Right renal pelvis (tissue), 4 donors: ENCODE measurements at regions not wholly inside any gene's neighbourhood (a gene's known extent, or its start where the extent isn't known, plus 50 kb on each side); places are given as distances from the start of the nearest gene placed in this dataset.
A peak's percentile ranks its signal among the peaks of the same experiment; 100 is the strongest.
"Not testable (repeated sequence)": the region's sequence is repeated elsewhere in the genome, so short reads cannot be mapped to it uniquely, and the experiment has no call there.

Source experiments
- DNase-seq, 4 donors: peaks; one replicate each; pipeline ENCODE4 v3.0.0-alpha.2; 2013; ENCODE audit warnings: low read depth in 4 of 4, low spot score in 3 of 4, missing footprints in 1 of 4

DNA sequence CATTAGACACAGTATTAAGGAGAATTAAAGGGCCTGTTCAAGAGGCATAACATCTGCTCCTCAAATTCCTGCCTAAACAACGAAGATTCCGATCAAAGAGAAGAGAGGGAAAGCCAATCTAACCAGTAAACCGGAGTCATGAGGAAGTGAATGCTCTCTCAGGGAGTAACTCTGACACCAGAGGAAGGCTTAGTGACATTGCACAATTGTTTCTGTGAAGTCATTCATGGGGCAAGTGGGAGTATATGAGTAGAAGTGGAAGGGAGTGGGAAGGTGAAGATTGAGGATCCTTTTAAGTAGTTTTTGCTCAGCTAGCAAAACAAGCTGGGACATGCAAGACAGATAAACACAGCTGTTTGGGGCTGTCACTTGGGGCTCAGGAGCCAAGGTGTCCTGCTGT lies 136.4 kb upstream of the FAM174A start:
- DNase-seq = peak in 2 of 4 donors; percentile 5 to 6

- DNase-seq = not testable (repeated sequence)
Observed at GRCh38 chr5:100379254-100379858, 155.8 kb upstream of the FAM174A start.

- not testable (repeated sequence) for DNase-seq
Observed at GRCh38 chr5:100364757-100365478, 170.3 kb upstream of the FAM174A start.

GRCh38 chr5:100364343-100364742 lies 170.8 kb upstream of the FAM174A start:
- not testable (repeated sequence) for DNase-seq

GRCh38 chr5:100359998-100360397 lies 175.2 kb upstream of the FAM174A start:
- not testable (repeated sequence) for DNase-seq

GRCh38 chr5:100346269-100346668 lies 188.9 kb upstream of the FAM174A start:
- peak in 1 of 4 donors; percentile 3 for DNase-seq

DNA sequence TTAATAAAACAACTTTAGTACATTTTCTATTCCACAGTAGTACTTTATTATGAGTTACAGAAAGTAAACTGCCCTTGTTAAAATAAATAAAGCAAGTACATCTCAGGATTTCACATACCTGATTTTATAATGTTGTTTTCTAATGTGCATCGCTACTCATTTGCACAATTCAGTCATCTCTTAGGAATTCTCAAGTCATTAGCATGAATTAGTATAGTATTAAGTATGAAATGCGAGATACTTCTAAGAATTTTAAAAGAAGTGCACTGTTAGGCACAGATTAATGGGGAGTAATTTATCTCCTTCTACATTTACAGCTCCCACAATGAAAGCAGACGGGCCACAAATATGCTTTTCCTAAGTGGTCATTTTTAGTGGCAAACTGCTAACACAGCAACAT lies 193.7 kb upstream of the FAM174A start:
- DNase-seq = not testable (repeated sequence)

GRCh38 chr5:100322483-100322882 lies 212.7 kb upstream of the FAM174A start:
- DNase-seq = no peak

- DNase-seq = no peak
Observed at GRCh38 chr5:100319885-100320284, 215.3 kb upstream of the FAM174A start.

- DNase-seq = no peak
Observed at GRCh38 chr5:100313657-100314056, 221.5 kb upstream of the FAM174A start.

DNA sequence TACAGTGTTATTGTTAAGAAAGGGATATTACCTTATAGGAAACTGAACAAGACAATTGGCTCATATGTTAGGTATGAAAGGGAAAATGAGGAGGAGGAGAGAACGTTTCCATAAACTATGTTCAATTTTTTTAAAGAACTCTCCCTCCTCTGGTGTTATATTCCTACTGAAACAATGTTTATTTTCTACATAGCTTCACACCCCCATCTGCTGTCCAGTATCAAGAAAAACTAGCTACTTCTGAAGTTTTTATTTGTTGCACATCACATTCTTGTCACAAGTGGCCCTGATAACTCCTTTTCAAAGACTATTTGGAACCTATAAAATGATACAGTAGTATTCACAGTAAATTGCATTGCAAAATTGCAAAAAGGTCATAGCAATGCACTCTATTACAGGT lies 223.4 kb upstream of the FAM174A start:
- no peak for DNase-seq

DNA sequence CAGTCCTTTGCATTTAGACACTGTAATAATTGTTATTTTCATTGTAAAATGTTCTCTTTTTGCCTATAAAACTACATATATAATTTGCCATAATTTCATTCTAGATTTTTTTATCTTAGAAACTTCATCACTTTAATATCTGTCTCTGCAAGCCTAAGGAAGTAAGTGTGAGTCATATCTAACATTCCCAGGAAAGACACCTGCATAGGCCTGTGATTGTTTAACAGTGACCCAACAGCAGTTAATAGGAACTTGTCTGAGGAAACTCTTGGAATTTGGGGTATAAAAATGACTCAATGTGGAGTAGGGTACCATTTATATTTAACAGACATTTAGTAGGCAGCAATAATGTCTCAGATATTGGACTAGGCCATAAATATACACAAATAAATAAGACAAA lies 229.2 kb upstream of the FAM174A start:
- no peak for DNase-seq

GRCh38 chr5:100303216-100303615 lies 232.0 kb upstream of the FAM174A start:
- DNase-seq = no peak

GRCh38 chr5:100299261-100299660 lies 235.9 kb upstream of the FAM174A start:
- no peak for DNase-seq

DNA sequence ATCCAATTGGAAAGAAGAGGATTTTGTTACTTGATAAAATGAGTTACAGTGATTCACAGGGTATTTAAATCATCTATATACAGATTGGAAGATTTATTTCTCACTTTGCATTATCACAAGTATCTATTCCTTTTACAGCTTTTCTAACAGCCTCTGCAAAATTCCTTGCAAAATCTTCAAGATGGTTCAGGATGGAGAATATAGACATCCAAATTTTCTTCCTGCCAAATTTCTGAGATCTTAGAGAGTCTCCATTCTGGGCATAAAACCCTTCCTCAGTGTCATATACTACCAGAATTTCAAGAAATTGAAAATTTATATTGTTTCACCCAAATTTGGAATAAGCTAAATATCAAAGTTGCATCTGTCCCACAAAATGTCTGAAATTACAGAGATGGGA lies 259.1 kb upstream of the FAM174A start:
- DNase-seq = no peak

- DNase-seq = no peak
Observed at GRCh38 chr5:100275631-100276030, 259.5 kb upstream of the FAM174A start.

GRCh38 chr5:100273846-100274580 lies 261.2 kb upstream of the FAM174A start:
- DNase-seq = no peak

GRCh38 chr5:100270023-100270771 lies 265.0 kb upstream of the FAM174A start:
- DNase-seq = peak in 3 of 4 donors; percentile 3 to 12 (median 3)

GRCh38 chr5:100260968-100261367 lies 274.2 kb upstream of the FAM174A start:
- no peak for DNase-seq

DNA sequence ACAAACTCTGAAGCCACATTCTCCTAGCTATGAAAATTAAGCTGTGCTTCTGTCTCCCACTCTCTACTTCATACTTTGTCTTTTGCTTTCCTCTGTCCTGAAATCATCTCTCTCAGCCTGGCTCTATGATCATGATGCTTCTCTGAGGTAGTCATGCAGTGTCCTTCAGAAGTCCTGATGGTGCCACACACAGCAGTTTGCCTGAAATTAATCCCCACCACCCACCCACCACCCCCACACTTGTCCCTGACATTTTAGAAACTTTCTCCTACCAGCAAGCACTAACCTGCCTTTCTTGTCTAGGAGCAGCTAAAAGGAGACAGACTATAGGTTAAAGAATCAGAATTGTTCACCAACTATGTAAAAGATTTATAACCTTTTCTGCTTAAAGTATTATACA lies 282.2 kb upstream of the FAM174A start:
- DNase-seq = no peak

DNA sequence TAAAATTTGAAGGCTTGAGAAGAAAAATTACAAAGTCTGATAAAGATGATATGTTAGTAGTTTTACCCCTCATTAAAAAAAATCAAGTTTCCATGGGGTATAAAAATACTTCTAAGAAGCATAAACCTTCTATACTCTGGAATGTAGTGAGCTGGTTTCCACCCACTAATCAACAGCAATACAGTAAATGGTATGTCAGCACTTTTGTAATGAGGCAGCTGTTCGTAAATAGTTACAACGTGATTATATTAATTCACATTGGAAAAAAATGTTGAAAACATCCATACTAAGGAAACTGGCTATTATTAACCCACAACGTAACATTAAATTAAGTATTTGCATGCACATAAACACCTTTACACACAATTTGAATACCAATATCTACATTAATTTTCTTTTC lies 283.1 kb upstream of the FAM174A start:
- DNase-seq = no peak
